Activated T-helper 1 cell treated with Interleukin-2 at 50 U/mL for 16 hours (primary cell): ENCODE measurements at regions not wholly inside any gene's neighbourhood (a gene's known extent, or its start where the extent isn't known, plus 50 kb on each side); places are given as distances from the start of the nearest gene placed in this dataset.

Experiments used
- DNase-seq: peaks from one replicate; pipeline ENCODE4 v3.0.0-alpha.2; 2020; ENCODE audit warnings: low read depth

DNA sequence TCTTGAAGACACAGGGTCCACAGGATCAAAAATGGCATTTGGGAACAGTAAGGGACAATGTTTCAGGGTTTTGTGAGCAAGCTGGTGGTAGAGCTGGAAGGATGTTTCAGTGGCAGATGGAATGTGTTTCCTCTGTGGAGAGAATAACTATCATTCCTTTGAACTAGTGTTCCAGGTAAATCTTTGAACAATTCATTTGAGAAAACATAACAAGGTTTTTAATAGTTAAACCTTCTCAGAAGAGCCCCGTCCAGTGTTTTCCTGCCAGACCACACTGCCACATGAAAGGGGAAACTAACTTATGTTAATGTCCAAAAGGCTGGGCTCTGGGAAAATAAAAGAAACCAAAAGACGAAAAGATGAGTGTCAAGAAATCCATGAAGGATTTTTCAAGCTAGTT lies 207.0 kb upstream of the ZNF462 start:
- no peak for DNase-seq

DNA sequence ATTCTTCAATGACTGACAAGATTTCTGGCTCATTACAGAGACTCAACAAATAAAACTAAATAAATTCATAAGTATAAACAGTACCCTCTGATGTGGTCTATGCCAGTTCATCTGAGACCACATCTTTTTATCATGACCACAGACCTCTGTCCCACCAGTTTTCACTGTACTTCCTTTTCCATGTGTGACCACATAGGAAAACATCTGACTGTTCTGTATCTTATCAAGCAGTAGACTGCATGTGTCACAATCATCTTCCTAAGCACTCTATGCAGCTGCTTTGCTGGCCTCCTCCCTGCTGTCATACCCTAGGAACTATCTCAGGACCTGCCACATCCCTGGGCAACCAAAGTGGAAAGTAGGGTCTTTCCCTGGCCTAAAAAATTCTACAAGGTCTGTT lies 205.0 kb upstream of the ZNF462 start:
- no peak for DNase-seq

DNA sequence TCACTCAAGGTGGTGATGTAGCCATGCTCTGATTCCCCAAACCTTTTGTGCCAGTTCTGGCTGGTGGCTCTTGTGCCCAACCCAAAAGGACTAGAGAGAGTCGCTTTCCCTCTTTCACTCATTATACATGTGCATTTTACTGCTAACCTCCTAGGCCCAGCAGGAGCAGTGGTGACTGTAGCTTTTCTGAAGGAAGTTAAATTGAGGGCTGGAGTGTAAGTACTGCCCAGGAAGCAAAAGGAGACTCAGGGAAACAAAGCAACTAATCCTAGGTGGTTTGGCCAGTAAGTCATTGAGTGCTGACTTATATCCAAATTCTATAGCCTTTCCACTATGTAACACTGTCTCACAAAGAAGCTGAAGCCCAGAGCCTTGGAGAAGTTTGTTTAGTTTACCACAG lies 194.4 kb upstream of the ZNF462 start:
- no peak for DNase-seq

DNA sequence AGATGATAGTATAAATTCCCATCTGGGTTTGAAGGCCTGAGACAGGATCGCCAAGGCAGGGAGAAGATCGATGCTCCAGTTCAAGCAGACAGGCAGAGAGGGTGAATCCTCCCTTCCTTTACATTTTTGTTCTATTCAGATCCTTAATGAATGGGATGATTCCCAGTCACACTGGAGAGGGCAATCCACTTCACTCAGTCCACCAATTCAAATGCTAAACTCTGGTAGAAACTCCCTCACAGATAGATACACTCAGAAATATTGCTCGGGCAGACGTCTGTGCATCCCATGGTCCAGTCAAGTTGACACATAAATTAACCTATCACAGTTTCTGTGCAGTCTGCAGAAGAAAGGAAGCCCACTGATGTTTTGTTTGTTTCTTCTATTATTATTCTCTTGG lies 193.1 kb upstream of the ZNF462 start:
- no peak for DNase-seq

DNA sequence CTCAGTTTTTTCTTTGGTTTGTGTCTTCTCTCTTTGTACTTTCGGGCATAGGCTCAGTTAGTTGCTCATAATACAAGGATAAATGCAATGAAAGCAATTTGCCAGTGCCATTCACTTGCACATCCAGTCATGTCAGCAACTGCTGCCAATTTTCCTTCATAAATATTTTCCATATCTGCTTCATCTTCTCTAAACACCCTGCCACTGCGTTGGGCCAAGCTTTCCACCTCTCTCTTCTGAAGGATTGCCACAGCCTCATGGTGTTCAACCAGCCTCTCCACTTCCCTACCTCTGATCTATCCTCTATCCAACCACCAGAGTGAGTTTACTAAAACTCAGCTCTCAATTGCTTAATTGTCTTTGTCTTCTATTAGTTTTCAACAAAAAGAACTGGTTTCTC lies 192.5 kb upstream of the ZNF462 start:
- no peak for DNase-seq

DNA sequence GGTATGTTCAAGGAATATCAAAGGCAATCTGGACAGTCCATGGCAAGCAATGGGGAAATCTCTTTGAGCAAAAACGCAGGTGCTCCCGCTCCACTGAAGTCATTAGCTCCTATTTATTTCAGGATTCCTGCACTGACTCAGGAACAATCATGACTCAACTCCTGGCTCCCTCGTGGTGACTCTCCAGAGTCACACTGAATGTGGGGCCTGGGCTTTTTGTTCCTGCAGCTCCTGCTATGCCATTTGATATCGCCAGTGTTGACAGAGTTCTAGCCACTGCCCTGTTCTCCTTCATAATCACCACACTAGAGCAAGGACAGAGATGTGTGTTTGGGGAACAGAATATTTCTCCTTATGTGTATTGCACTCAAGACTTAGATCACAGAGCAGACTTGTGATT lies 187.2 kb upstream of the ZNF462 start:
- DNase-seq: no peak

DNA sequence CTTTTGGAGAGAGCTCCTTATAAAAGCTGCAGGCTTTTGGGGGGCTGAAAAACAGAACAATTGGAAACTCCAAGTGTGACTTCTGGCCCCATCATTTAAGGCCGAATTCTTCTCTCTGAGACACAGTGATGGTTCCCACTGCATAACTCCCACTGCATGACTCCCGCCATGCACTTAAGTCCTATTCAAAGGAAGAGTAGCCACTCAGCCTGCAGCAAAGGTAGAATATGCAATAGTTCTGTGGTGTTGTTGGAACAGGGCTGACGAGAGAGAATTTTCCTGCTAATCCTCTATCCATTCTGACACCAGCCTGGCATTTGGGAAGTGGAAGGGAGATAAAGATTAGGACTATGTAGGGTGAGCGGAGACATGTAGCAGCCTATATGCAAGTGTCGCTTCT lies 185.6 kb upstream of the ZNF462 start:
- DNase-seq: no peak

DNA sequence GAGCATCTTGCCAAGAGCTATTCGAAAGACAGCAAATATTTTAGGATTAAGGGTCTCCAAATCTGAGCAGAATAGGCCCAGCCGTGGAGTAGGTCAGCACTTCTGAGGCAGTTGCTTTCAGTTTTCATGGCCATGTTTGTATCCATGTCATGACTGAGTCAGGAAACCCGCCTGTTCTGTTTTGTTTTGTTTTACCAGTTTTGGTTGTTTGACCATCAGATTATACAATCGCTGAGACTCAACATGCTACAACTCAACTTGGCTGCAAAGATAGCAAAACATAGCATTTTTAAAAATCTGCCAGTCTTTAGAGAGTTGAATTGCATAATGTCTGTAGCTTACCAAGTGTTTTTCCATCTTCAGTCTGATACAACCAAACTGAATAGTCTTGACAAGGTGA lies 185.1 kb upstream of the ZNF462 start:
- no peak for DNase-seq

DNA sequence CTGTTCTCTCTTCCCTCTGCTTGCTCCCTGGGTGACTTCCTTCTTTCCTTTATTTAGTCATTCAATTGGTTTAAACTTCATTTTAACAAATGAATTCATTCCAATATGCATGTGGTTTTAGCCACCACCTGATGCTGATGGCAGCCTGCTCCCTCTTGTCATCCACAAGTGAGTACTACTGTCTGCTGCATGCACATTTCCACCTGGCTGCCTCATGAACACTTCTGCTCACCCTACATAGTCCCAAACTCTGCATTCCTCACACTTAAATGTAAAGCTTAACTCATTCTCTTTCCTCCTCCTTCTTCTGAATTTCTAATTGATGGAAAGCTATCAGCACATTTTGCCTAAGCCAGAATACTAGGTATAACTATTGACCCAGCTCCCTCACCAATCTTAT lies 184.7 kb upstream of the ZNF462 start:
- no peak for DNase-seq

DNA sequence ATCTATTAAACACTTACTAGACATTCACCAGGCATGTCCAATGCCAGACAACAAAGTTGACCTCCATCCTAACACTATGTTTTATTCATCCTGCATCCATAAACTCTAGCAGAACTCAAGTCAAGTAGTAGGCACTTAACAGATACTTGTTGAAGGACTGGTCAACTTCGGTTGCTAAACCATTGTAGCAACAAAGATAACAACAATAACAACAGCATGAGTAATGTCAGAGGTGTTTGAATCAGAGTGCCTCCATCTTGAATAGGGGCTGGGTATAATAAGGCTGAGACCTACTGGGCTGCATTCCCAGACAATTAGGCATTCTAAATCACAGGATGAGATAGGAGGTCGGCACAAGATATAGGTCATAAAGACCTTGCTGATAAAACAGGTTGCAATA lies 180.5 kb upstream of the ZNF462 start:
- no peak for DNase-seq

DNA sequence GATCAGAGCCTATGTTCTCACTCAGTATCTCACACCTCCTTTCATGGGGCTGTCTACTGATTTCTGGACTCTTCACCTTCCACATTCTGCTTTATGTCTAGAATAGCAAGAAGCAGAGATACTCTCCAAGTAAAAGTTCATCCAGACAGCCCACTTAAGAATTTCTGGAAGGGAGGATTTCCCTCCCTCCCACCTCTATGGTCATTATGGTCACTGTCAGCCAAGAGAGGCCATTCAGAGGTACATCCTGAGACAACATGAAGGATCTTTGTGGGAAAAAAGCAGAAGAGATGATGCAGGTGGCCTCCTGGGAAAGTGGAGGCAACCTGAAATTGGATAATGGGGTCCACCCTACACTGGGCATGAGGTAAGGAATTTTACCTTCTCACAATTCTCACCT lies 179.5 kb upstream of the ZNF462 start:
- DNase-seq: no peak

DNA sequence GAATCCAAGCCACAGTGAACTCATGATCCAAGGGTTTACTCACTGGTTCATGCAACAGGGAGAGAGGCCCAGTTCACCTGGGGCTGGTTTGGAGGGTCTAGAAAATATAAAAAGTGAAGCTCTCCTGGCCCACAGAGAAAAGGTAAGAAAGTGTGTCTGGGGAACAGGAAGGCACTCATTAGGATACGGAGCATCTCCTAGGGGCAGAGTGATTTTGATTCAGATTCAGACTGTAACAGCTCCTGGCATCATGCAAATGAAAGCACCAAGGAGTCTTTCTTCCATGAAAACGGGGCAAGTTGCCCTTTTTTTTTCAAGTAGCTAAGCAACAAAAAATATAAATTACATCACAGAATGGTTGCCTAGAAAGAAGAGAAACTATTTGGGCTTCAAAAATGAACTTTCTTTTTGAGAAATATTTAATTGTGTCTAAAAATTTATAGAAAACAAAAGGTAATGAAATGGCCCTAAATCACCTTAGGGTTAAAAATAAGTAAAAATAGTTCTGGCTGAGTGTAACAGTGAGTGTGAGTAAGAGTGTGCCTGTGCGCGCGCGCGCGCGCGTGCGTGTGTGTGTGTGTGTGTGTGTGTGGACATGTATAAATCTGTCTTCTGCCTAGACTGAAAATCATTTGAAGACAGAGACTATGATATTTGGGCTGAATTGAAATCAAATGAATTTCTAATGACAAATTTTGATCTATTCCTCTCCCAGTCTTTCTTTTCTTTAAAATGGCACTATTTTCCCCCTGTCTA lies 177.8 kb upstream of the ZNF462 start:
- DNase-seq: no peak

DNA sequence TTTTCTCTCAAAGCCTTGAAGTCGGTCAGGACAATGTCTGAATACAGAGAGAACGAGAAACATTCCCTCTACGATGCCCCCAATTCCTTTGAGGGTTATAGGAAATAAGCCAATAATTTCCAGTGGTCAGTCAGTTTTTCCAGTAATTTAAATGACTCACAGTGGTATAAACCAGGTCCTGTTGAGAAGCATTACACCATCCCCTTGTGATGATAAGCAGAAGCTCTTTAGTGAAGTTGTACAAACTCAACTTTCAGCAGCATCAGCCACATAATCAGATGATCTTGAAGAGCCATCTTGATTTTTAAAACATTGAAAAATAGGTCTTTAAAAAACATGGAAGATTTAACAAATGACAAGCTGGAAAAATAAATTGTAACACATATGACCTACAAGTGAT lies 173.9 kb upstream of the ZNF462 start:
- no peak for DNase-seq

DNA sequence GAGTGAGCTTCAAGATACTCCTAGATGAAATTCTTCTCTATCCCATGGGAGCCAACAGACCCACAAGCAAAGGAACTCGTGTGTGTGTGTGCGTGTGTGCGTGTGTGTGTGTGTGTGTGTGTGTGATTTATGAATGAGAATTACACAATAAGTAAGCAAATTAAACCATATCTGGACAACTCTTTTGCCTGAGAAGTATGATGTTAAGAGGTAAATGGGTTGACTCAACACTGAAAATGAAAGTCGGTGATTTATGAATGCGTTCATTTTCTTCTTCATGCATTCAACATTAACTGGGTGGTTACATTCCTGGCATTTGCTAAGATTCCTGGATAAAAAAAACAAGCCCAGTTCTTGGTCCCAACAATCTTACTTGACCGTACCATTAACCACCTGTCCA lies 171.3 kb upstream of the ZNF462 start:
- DNase-seq: no peak

DNA sequence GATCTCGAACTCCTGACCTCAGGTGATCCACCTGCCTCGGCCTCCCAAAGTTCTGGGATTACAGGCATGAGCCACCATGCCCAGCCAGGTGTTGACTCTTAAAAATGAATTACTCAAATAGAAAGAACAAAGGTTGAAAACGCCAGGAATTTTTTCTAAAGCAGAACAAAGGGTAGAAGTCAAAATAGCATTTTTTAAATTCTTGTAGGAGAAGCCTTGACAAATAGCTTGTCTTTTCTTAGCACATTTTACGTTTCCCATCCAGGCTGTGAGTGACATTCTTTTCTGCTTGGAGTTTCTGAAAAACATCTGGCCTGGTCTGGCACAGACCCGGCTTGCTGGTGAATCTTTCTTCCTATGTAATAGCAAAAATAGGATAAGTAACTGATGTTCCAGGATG lies 169.4 kb upstream of the ZNF462 start:
- no peak for DNase-seq

DNA sequence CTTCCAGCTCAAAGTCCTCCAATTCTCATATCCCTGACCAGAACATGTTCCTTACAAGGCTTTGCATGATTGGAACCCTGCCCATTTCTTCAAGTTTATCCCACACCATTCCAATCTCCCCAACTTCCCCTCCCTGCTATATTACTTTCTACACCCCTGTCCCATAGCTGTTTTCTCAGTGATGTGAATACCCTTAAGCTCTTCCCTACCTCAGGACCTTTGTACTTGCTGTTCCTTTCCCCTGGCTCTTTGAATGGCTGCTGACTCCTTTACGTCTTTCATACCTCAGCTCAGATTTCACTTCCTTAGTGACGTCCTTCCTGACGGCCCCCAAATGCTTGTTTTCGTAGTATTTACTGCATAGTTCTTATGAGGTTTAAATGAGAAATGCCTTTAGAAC lies 166.2 kb upstream of the ZNF462 start:
- no peak for DNase-seq

DNA sequence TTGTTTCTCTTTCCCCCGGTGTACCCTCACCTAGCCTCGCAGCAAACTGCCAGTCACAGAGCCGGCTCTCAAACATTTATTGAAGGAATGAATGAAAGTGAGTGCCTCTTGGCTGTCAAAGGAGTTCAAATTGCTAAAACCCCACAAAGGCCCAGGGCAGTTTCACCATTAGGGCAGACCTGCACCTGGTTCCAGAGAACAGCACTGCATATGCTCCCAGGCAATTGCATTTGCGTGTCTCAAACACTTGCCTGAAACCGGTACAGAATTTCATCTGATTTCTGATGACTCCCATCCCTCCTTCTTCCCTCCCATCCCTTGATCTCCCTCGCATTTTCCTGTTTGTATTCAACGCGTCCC lies 165.6 kb upstream of the ZNF462 start:
- no peak for DNase-seq

DNA sequence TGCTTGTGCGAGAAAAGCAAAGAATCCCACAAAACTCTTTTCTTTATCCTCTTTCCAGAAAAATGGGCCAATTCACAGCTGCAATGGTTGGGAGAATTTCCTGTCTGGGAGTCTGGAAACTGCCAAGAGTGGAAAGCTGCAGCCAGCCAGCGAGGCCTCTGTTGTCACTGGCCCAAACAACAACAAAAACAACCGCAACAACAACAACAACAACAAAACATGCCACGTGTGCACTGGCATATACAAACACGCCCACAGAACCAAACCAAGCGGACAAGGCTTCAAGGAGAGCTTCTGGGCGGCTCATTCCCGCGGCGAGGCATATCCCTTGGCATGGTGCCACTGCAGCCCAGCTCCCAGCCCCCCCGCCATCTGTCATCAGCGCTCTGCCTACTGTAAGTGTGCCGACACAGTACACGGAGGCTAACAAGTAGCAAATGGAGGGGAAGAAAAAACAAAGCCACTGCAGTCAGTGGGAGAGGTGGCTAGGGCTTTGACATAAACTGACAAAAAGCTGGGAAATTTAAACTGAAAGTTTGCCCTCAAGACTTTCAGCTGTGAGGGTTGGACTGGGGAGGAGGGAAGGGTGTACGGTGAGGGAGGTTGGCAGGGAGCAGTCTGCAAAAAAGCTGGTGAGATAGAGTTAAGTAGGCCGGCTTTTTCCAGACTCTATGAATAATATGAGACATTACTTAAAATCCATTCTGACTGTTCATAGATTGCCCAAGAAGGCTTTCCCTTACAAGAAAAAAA lies 165.0 kb upstream of the ZNF462 start:
- DNase-seq: no peak

DNA sequence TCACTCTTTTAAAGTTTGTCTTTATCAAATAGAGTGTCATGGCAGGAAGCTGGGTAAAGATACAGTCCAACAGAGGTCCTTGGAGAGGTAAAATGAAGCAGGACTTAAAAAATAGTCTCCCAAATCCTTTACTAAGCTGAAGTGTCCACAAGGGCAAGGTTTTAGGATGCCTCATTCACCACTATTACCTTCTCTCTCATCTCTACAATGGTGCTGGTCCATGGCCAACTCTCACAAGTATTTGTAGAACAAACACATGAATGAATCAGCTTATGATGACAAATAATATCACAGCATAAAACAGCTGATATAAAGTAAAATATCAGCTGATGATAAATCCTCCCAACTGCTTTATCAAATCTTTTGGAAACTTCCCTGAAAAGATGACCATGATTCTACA lies 162.3 kb upstream of the ZNF462 start:
- no peak for DNase-seq

DNA sequence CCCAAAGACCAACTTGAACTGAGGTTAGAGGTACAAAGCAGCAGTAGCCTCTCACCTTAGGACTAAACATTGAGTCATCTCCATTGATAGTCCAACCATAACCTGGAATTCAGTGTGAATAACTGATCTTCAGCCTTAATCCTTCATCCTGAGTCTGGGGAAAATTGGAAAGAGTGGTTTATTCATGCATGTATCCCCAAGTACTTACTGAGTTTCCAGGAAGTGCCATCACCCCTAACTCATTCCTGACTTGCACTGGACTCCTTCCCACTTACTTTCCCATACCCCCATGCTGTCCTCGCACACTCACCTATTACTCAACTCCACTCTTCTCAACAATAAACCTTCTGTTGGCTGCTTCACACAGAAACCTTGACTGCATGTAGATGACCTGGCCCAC lies 161.4 kb upstream of the ZNF462 start:
- no peak for DNase-seq

DNA sequence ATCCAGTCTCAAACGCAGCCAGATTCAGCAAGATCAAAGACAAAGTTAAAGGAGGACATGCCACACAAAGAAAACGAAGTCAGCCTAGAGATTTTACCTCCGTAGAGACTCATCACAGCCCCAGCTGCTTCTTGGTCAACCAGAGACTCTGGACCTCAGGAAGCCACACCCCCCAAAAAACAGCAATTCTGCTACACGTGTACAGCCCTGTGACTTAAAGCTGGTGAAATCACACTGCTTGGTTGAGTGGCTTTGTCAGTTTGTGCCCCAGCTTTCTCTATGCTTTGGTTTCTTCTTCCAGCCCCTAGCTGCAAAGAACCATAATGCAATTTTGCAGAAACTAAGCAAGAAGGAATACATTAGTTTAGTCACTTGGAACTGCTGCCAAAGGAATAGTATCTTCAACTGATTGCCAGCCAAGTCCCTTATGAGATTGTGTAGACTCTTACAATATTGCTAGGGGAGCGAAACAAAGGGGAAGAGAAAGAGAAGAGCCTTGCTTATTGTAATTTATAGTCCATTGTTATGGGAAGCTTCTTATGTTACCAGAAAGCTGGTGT lies 158.8 kb upstream of the ZNF462 start:
- no peak for DNase-seq

DNA sequence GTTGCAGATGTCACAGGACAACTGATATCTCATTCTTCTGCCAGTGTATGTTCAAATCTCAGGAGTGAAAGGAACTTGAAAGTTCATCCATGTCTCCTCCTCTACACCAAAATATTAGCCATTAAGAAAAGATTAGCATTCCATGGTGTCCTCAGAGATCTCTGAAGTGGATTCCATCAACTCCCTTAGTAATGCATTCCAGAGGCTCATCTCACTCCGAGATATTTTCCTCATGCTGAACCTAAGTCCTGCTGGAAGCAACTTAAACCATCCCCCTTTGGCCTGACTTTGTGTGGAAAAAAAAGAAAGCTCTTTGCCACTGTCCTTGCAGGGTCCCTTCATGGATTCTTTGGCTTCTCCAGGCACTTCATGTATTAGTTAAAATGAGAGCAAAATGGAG lies 155.7 kb upstream of the ZNF462 start:
- DNase-seq: no peak

DNA sequence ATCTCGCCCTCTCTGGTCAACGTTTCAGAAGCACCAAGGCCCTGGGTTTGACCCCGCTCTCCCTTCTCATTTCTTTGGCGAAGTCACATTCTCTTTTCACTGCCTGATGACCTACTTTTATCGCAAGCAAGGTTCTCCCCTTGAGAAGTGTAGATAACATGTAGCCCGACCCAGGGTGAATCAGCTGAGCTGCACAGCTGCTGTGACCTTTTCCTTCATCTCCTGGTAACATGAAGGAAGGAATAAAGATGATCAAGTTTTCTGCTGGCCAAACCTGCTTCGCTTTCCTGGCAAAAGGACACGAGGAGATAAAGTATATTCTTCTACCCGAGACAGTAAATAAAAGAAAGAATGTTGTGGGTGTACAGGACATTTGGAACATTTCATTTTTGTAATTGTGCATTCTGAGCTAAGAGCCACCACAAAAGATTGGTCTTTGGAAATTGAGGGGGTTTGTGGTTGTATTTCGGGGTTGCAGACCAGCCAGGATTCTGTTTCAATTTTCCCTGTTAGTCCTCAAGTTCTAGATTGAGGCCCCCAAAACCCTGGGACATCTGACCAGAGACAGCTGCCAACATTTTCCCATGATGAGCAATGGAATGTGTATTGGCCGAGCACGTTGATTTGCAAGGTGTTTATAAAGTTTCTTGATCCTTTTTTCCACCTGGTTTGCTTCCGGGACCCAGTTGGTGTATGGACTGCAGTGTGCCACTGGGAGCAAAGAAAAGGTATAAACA lies 155.1 kb upstream of the ZNF462 start:
- no peak for DNase-seq
